Hepatocyte (in vitro differentiated cells): ENCODE measurements at regions not wholly inside any gene's neighbourhood (a gene's known extent, or its start where the extent isn't known, plus 50 kb on each side); places are given as distances from the start of the nearest gene placed in this dataset.

Experiments
- DNase-seq: peaks from one replicate; pipeline ENCODE4 v3.0.0-alpha.2; 2016; ENCODE audit warnings: low spot score
- H2AFZ ChIP-seq: fragments of 200-600 bp; sonication (generic); 2 replicates; pipeline ENCODE4 v1.6.0; 2016; ENCODE audit warnings: antibody characterized with exemption, mild to moderate bottlenecking
- H3K27ac ChIP-seq: fragments of 200-600 bp; sonication (generic); 2 replicates; pipeline ENCODE4 v1.5.1; 2016; ENCODE audit warnings: mild to moderate bottlenecking
- H3K27me3 ChIP-seq: fragments of 200-600 bp; sonication (generic); 2 replicates; pipeline ENCODE4 v1.6.1; 2016
- H3K36me3 ChIP-seq: fragments of 200-600 bp; sonication (generic); replicated peaks from 2 replicates; pipeline ENCODE4 v1.5.1; 2016; ENCODE audit warnings: low read depth; ENCODE audit not compliant: insufficient read depth
- H3K4me1 ChIP-seq: fragments of 200-600 bp; sonication (generic); 2 replicates; pipeline ENCODE4 v1.5.1; 2016; ENCODE audit warnings: mild to moderate bottlenecking, moderate library complexity; ENCODE audit not compliant: insufficient read depth
- H3K4me2 ChIP-seq: fragments of 200-600 bp; sonication (generic); 2 replicates; pipeline ENCODE4 v1.6.0; 2016
- H3K4me3 ChIP-seq: fragments of 200-600 bp; sonication (generic); 2 replicates; pipeline ENCODE4 v1.5.1; 2016; ENCODE audit warnings: mild to moderate bottlenecking
- H3K79me2 ChIP-seq: fragments of 200-600 bp; sonication (generic); 2 replicates; pipeline ENCODE4 v1.6.0; 2017; ENCODE audit warnings: mild to moderate bottlenecking
- H3K9me2 ChIP-seq: fragments of 200-600 bp; sonication (generic); replicated peaks from 2 replicates; pipeline ENCODE4 v1.6.0; 2017; ENCODE audit warnings: mild to moderate bottlenecking; ENCODE audit not compliant: insufficient read depth
- H3K9me3 ChIP-seq: fragments of 200-600 bp; sonication (generic); 2 replicates; pipeline ENCODE4 v1.5.1; 2016; ENCODE audit warnings: low read depth, mild to moderate bottlenecking
- H4K20me1 ChIP-seq: fragments of 200-600 bp; sonication (generic); 2 replicates; pipeline ENCODE4 v1.6.0; 2016; ENCODE audit warnings: mild to moderate bottlenecking; ENCODE audit not compliant: insufficient read depth, poor library complexity, severe bottlenecking
- CTCF ChIP-seq: fragments of 200-600 bp; sonication (generic); IDR thresholded peaks from 2 replicates; pipeline ENCODE4 v1.5.1; 2016; ENCODE audit warnings: antibody characterized with exemption, mild to moderate bottlenecking; ENCODE audit not compliant: poor library complexity
- EZH2 ChIP-seq: fragments of 200-600 bp; sonication (generic); IDR thresholded peaks from 2 replicates; pipeline ENCODE4 v1.6.1; 2016; ENCODE audit warnings: antibody characterized with exemption, mild to moderate bottlenecking, borderline replicate concordance
- EZH2phosphoT487 ChIP-seq: fragments of 200-600 bp; sonication (generic); IDR thresholded peaks from one replicate; pipeline ENCODE4 v1.6.1; 2018; ENCODE audit warnings: antibody characterized with exemption, mild to moderate bottlenecking, low read depth, moderate library complexity; ENCODE audit not compliant: unreplicated experiment, severe bottlenecking
- WGBS: methylation state at CpG from one replicate; pipeline ENCODE4 v1.1.6; 2016; ENCODE audit warnings: low lambda C conversion rate; ENCODE audit errors: missing lambda C conversion rate; 5-methylcytosine and 5-hydroxymethylcytosine counted together

- H3K9me2 ChIP-seq = no peaks in the 10 kb centered on the region
- no peak overlapping the region for H3K4me3 ChIP-seq
Measured at GRCh38 chr3:190238871-190239270, 83.4 kb downstream of the CLDN1 start.

GRCh38 chr3:190234621-190235020 is 87.6 kb downstream of the CLDN1 start:
- H3K36me3 ChIP-seq = no peaks in the 10 kb centered on the region
- whole genome bisulfite sequencing = 96% methylated on average over 3 of the region's 3 CpGs
- H3K27me3 ChIP-seq = no peaks in the 10 kb centered on the region
- no peaks in the 10 kb centered on the region for H3K9me2 ChIP-seq
- H3K4me3 ChIP-seq = no peak overlapping the region
- H4K20me1 ChIP-seq = no peaks in the 10 kb centered on the region
- no peak overlapping the region for H3K27ac ChIP-seq
- no peak overlapping the region for H2AFZ ChIP-seq
- H3K9me3 ChIP-seq = no peaks in the 10 kb centered on the region
- no peak for DNase-seq
- no peaks in the 10 kb centered on the region for H3K79me2 ChIP-seq
- no peak overlapping the region for H3K4me2 ChIP-seq
- H3K4me1 ChIP-seq = no peaks in the 10 kb centered on the region
- no peak for TF ChIP-seq EZH2phosphoT487
- TF ChIP-seq EZH2 = no peak
- TF ChIP-seq CTCF = no peak

More at GRCh38 chr3:190238871-190239270, 83.4 kb downstream of the CLDN1 start:
- H3K9me3 ChIP-seq = no peaks in the 10 kb centered on the region
- TF ChIP-seq EZH2 (no peak), EZH2phosphoT487 (no peak), CTCF (no peak)
- no peaks in the 10 kb centered on the region for H3K36me3 ChIP-seq
- no peak overlapping the region for H3K27ac ChIP-seq
- H3K4me1 ChIP-seq = no peaks in the 10 kb centered on the region
- no peaks in the 10 kb centered on the region for H3K79me2 ChIP-seq
- no peaks in the 10 kb centered on the region for H4K20me1 ChIP-seq
- H3K27me3 ChIP-seq = no peaks in the 10 kb centered on the region
- H3K4me2 ChIP-seq = no peak overlapping the region
- no peak for DNase-seq
- H2AFZ ChIP-seq = no peak overlapping the region
- WGBS = 66% methylated on average over 5 of the region's 5 CpGs

GRCh38 chr3:190229632-190230424 is 92.4 kb downstream of the CLDN1 start:
- Histone ChIP-seq H3K79me2 (no peaks in the 10 kb centered on the region), H3K27ac (no peak overlapping the region), H2AFZ (no peak overlapping the region), H3K9me2 (no peaks in the 10 kb centered on the region), H3K27me3 (no peaks in the 10 kb centered on the region), H3K36me3 (no peaks in the 10 kb centered on the region), H4K20me1 (no peaks in the 10 kb centered on the region), H3K4me1 (no peaks in the 10 kb centered on the region), H3K4me2 (no peak overlapping the region), H3K4me3 (no peak overlapping the region), H3K9me3 (no peaks in the 10 kb centered on the region)
- no peak for DNase-seq
- TF ChIP-seq CTCF (no peak), EZH2 (no peak), EZH2phosphoT487 (no peak)
- 93% methylated on average over 4 of the region's 4 CpGs for WGBS
